OCI-LY3 (cell line): ENCODE measurements at regions not wholly inside any gene's neighbourhood (a gene's known extent, or its start where the extent isn't known, plus 50 kb on each side); places are given as distances from the start of the nearest gene placed in this dataset.

Experiments used
- H2AFZ ChIP-seq: fragments of 200-600, 300-600 bp; shearing (Covaris generic); 2 replicates; pipeline ENCODE4 v1.6.0; 2014; ENCODE audit warnings: antibody characterized with exemption, low read depth, low read length
- H3K27ac ChIP-seq: fragments of 200-600, 300-600 bp; sonication (generic); 2 replicates; pipeline ENCODE4 v1.5.1; 2014; ENCODE audit warnings: mild to moderate bottlenecking, low read length, moderate library complexity, mixed read lengths
- H3K27me3 ChIP-seq: fragments of 200-600, 300-600 bp; sonication (generic); 2 replicates; pipeline ENCODE4 v1.6.1; 2014; ENCODE audit warnings: low read depth, low read length, mixed read lengths
- H3K36me3 ChIP-seq: fragments of 200-600, 300-600 bp; sonication (generic); replicated peaks from 2 replicates; pipeline ENCODE3; 2014; ENCODE audit warnings: low read depth, low read length, mixed read lengths
- H3K4me1 ChIP-seq: fragments of 300-600, 200-600 bp; sonication (generic); 2 replicates; pipeline ENCODE4 v1.6.1; 2014; ENCODE audit warnings: low read length, mixed read lengths
- H3K4me2 ChIP-seq: fragments of 200-600, 300-600 bp; sonication (generic); 2 replicates; pipeline ENCODE4 v1.6.1; 2014; ENCODE audit warnings: low read length, mixed read lengths
- H3K4me3 ChIP-seq: fragments of 300-600, 200-600 bp; sonication (generic); 2 replicates; pipeline ENCODE4 v1.5.1; 2014; ENCODE audit warnings: antibody characterized with exemption, mild to moderate bottlenecking, low read length, moderate library complexity
- H3K79me2 ChIP-seq: fragments of 300-600, 200-600 bp; shearing (Covaris generic); 2 replicates; pipeline ENCODE4 v1.6.1; 2014; ENCODE audit warnings: mild to moderate bottlenecking, low read length, mixed read lengths
- H3K9ac ChIP-seq: fragments of 300-600, 200-600 bp; shearing (Covaris generic); 2 replicates; pipeline ENCODE4 v1.6.0; 2014; ENCODE audit warnings: mild to moderate bottlenecking, low read length, moderate library complexity
- H3K9me3 ChIP-seq: fragments of 200-600, 300-600 bp; shearing (Covaris generic); 2 replicates; pipeline ENCODE4 v1.6.1; 2014; ENCODE audit warnings: low read length, mixed read lengths; ENCODE audit not compliant: insufficient read depth
- H4K20me1 ChIP-seq: fragments of 200-600, 300-600 bp; sonication (generic); 2 replicates; pipeline ENCODE4 v1.6.1; 2016; ENCODE audit warnings: low read length, mixed read lengths; ENCODE audit not compliant: insufficient read depth
- CTCF ChIP-seq: fragments of 200-600, 300-600 bp; sonication (generic); IDR thresholded peaks from 2 replicates; pipeline ENCODE4 v1.5.1; 2014; ENCODE audit warnings: antibody characterized with exemption, low read length, low read depth
- EZH2phosphoT487 ChIP-seq: fragments of 200-600 bp; shearing (Covaris generic); IDR thresholded peaks from 2 replicates; pipeline ENCODE4 v1.6.1; 2018; ENCODE audit warnings: antibody characterized with exemption, mixed run types, low read depth

- no peaks in the 10 kb centered on the region for H3K27me3 ChIP-seq
- no peak for TF ChIP-seq CTCF
- H3K36me3 ChIP-seq: no peaks in the 10 kb centered on the region
- no peak overlapping the region for H3K4me3 ChIP-seq
- H3K79me2 ChIP-seq: no peaks in the 10 kb centered on the region
- H3K27ac ChIP-seq: no peak overlapping the region
- H3K9ac ChIP-seq: no peak overlapping the region
- H3K4me1 ChIP-seq: no peaks in the 10 kb centered on the region
- no peak overlapping the region for H2AFZ ChIP-seq
- H3K4me2 ChIP-seq: no peak overlapping the region
- no peaks in the 10 kb centered on the region for H3K9me3 ChIP-seq
- no peaks in the 10 kb centered on the region for H4K20me1 ChIP-seq
These were observed 817.1 kb downstream of the TLR4 start for GRCh38 chr9:118521261-118521660.

DNA sequence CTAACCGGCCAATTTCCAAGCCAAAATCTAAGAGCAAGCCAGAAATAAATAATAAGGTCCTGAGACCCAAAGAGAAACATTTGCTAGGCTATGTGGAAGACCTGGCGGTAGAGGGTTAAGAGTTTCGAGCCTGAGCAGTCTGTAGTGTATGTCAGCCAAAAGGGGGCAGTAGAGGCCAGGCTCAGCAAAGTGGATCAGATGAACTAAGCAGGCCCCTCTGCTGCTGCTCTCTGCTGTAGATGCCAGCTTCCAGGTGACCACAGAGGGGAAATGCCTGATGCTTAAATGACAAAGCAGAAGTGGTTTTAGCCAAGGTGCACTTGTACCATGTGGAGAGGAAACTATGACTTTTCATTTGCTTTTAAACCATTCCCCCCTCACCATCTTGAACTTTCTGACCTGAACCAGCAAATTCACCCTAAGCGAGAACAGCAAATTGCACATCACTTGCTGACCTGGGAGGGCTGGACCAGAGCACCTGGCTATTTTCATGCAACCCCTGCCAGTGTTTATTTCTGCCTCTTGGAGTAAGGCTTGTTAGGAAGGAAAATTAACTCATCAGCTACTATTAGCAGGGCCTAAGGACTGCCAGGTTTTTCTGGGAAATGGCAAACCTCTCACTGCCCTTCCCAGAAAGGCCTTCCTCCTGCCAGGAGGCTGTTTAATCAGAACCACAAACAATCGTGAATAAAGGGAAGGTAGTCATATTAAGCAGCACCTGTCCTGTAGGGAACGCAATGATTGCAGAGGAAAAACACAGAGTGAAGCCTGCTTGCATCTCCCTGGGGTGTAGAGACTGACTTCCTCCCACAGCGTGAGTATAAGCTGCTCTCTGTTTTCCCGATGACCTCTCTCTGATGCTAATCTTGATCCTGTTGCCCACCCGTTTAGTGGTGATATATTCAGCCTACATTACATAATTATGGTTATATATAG lies 818.2 kb downstream of the TLR4 start:
- Histone ChIP-seq H3K79me2 (no peaks in the 10 kb centered on the region), H3K4me2 (no peak overlapping the region), H3K4me3 (no peak overlapping the region), H3K9ac (no peak overlapping the region), H3K36me3 (no peaks in the 10 kb centered on the region), H2AFZ (no peak overlapping the region), H4K20me1 (no peaks in the 10 kb centered on the region), H3K4me1 (no peaks in the 10 kb centered on the region), H3K27ac (no peak overlapping the region), H3K27me3 (no peaks in the 10 kb centered on the region), H3K9me3 (no peaks in the 10 kb centered on the region)
- TF ChIP-seq EZH2phosphoT487 (no peak), CTCF (peak; percentile 64)

GRCh38 chr9:118527261-118527660 lies 823.1 kb downstream of the TLR4 start:
- Histone ChIP-seq H3K27ac (no peak overlapping the region), H3K4me1 (no peaks in the 10 kb centered on the region), H3K4me3 (no peak overlapping the region), H3K4me2 (no peak overlapping the region), H3K79me2 (no peaks in the 10 kb centered on the region), H2AFZ (no peak overlapping the region), H3K9me3 (no peaks in the 10 kb centered on the region), H3K36me3 (no peaks in the 10 kb centered on the region), H4K20me1 (no peaks in the 10 kb centered on the region), H3K9ac (no peak overlapping the region), H3K27me3 (no peaks in the 10 kb centered on the region)
- TF ChIP-seq CTCF: no peak
- TF ChIP-seq EZH2phosphoT487: no peak

DNA sequence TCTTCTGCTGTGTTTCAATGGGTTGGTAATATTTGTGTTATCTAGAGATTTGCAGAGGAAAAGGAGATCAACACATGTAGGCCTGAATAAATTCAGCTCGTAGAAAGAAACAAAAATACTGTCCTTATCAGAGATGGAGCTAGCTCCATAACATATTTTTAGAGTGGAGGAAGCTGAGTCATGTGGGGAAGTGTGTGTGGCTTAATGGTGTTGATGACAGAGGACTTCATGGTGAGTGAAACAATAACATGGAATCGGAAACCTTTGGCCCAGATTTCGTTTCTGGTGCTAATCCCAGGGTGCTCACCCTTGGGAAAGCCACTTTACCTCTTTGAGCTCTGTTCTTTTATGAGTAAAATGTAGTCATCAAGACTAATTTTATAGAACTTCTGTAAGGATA lies 825.0 kb downstream of the TLR4 start:
- H3K4me3 ChIP-seq: no peak overlapping the region
- H3K9me3 ChIP-seq: no peaks in the 10 kb centered on the region
- H3K4me1 ChIP-seq: no peaks in the 10 kb centered on the region
- H3K27ac ChIP-seq: no peak overlapping the region
- no peak overlapping the region for H2AFZ ChIP-seq
- no peaks in the 10 kb centered on the region for H3K27me3 ChIP-seq
- no peak overlapping the region for H3K4me2 ChIP-seq
- H3K36me3 ChIP-seq: no peaks in the 10 kb centered on the region
- TF ChIP-seq EZH2phosphoT487: no peak
- no peak for TF ChIP-seq CTCF
- H3K9ac ChIP-seq: no peak overlapping the region
- H4K20me1 ChIP-seq: no peaks in the 10 kb centered on the region
- H3K79me2 ChIP-seq: no peaks in the 10 kb centered on the region
